GM10266 (cell line): ENCODE measurements at regions not wholly inside any gene's neighbourhood (a gene's known extent, or its start where the extent isn't known, plus 50 kb on each side); places are given as distances from the start of the nearest gene placed in this dataset.

Experiments used
- DNase-seq: peaks from one replicate; pipeline ENCODE4 v3.0.0; 2012; ENCODE audit errors: extremely low spot score
- TF ChIP-seq, protein P1 (sequence below): IDR thresholded peaks from 2 replicates; pipeline ENCODE4 v1.5.1; 2012; ENCODE audit warnings: mild to moderate bottlenecking, low read depth; ENCODE audit not compliant: control insufficient read depth, insufficient read depth; ENCODE audit errors: missing control alignments

- DNase-seq, result no peak
These were observed 579.5 kb downstream of the PYDC2 start for GRCh38 chr3:192040282-192041043.

GRCh38 chr3:192042116-192042515 lies 581.2 kb downstream of the PYDC2 start:
- TF ChIP-seq, protein P1, sequence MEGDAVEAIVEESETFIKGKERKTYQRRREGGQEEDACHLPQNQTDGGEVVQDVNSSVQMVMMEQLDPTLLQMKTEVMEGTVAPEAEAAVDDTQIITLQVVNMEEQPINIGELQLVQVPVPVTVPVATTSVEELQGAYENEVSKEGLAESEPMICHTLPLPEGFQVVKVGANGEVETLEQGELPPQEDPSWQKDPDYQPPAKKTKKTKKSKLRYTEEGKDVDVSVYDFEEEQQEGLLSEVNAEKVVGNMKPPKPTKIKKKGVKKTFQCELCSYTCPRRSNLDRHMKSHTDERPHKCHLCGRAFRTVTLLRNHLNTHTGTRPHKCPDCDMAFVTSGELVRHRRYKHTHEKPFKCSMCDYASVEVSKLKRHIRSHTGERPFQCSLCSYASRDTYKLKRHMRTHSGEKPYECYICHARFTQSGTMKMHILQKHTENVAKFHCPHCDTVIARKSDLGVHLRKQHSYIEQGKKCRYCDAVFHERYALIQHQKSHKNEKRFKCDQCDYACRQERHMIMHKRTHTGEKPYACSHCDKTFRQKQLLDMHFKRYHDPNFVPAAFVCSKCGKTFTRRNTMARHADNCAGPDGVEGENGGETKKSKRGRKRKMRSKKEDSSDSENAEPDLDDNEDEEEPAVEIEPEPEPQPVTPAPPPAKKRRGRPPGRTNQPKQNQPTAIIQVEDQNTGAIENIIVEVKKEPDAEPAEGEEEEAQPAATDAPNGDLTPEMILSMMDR, result no peak
- peak; percentile 59 for DNase-seq

More at GRCh38 chr3:192040282-192041043, 579.5 kb downstream of the PYDC2 start:
- TF ChIP-seq, protein P1, result no peak

GRCh38 chr3:192054881-192055280 lies 593.9 kb downstream of the PYDC2 start:
- TF ChIP-seq, protein P1, result no peak
- DNase-seq, result no peak

DNA sequence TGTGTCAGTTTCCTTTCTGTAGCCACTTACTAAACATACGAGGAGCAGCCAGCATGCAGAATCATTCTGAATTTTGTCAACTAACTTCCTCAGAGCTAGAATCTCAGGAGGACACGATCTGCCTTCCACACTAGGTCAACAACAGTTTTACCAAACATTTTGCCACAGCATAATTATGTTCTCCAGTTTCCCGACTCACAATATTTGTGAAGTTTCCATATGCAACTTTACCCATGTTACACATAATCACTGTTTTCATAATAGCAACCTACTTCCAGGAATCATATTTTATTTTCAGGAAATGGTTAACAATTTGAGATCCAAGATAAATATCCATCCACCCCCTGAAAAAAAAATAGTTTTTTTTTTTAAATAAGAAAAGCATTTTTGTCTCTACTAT lies 595.0 kb downstream of the PYDC2 start:
- TF ChIP-seq, protein P1, result no peak
- no peak for DNase-seq

GRCh38 chr3:192057261-192057660 lies 596.3 kb downstream of the PYDC2 start:
- TF ChIP-seq, protein P1, result no peak

GRCh38 chr3:192060160-192060781 lies 599.3 kb downstream of the PYDC2 start:
- TF ChIP-seq, protein P1, result no peak
- no peak for DNase-seq

More at GRCh38 chr3:192057261-192057660, 596.3 kb downstream of the PYDC2 start:
- no peak for DNase-seq

DNA sequence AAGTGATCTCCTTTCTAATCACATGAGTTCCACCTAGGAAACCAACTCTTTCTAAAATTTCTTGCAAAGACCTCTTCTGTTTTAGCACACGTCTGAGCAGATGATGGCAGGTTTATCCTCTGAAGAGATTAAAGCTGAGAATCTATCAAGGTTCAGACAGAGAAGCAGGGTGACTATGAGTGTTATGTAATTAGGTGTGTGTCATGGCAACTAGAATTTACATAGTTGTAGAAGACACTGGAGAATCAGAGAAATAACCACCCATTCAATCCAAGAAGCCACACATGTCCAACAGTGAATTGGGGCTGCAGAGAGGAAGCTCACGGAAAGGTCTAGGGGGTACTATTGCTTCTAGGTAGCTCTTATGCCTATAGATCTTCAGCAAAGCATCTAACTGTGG lies 600.5 kb downstream of the PYDC2 start:
- DNase-seq, result no peak
- TF ChIP-seq, protein P1, result no peak
